SK-N-SH (cell line): ENCODE measurements at regions not wholly inside any gene's neighbourhood (a gene's known extent, or its start where the extent isn't known, plus 50 kb on each side); places are given as distances from the start of the nearest gene placed in this dataset.

ENCODE experiments used
- CTCF ChIA-PET: fragments of 300-600, 350-600 bp; formaldehyde crosslinking; extraction: SDS; loops from one replicate; lab custom pipeline; 2021; lab: Yijun Ruan, JAX
- POLR2A ChIA-PET: fragments of 350-600 bp; sonication (Branson Sonifier 250); formaldehyde crosslinking; extraction: SDS; loops from one replicate; lab custom pipeline; 2020; ENCODE audit warnings: antibody characterized with exemption, inconsistent platforms; lab: Yijun Ruan, JAX
- DNase-seq: peaks from one replicate; pipeline ENCODE4 v3.0.0; 2012
- H2AFZ ChIP-seq: fragments of 200-600 bp; sonication (generic); 2 replicates; pipeline ENCODE4 v1.8.1; 2016; ENCODE audit warnings: antibody characterized with exemption, mild to moderate bottlenecking, low read depth
- H3F3A ChIP-seq: fragments of 200-600 bp; sonication (generic); replicated peaks from 2 replicates; pipeline ENCODE3; 2016; ENCODE audit warnings: antibody characterized with exemption, mild to moderate bottlenecking; ENCODE audit not compliant: insufficient read depth
- H3K27ac ChIP-seq, 2 experiments: fragments of 200-500 bp in 1 of 2; fragments of 200-600 bp in 1 of 2; sonication (Bioruptor generic) in 1 of 2; sonication (generic), shearing (Covaris generic) in 1 of 2; 2 replicates each; pipeline versions ENCODE4 v1.5.1 to v1.6.1; 2014 to 2016; ENCODE audit warnings: low read depth in 2 of 2, inconsistent platforms in 1 of 2, low read length in 1 of 2, mild to moderate bottlenecking in 1 of 2, mixed read lengths in 1 of 2
- H3K27me3 ChIP-seq: fragments of 200-600 bp; sonication (generic), shearing (Covaris generic); 2 replicates; pipeline ENCODE4 v1.6.1; 2016; ENCODE audit warnings: mixed run types; ENCODE audit not compliant: insufficient read depth
- H3K36me3 ChIP-seq, 2 experiments: fragments of 200-500 bp in 1 of 2; fragments of 200-600 bp in 1 of 2; sonication (Bioruptor generic) in 1 of 2; sonication (generic) in 1 of 2; replicated peaks in 1 of 2; 2 replicates each; pipeline versions ENCODE3 to v1.5.1; 2014 to 2016; ENCODE audit warnings: low read length in 1 of 2, mild to moderate bottlenecking in 1 of 2; ENCODE audit not compliant: insufficient read depth in 2 of 2, control insufficient read depth in 1 of 2
- H3K4me1 ChIP-seq, 2 experiments: fragments of 200-500 bp in 1 of 2; fragments of 200-600 bp in 1 of 2; sonication (Bioruptor generic) in 1 of 2; sonication (generic), shearing (Covaris generic) in 1 of 2; 2 replicates each; pipeline versions ENCODE4 v1.5.1 to v1.6.1; 2014 to 2016; ENCODE audit warnings: low read depth in 1 of 2, low read length in 1 of 2, mixed run types in 1 of 2; ENCODE audit not compliant: insufficient read depth in 2 of 2, control insufficient read depth in 1 of 2
- H3K4me2 ChIP-seq: fragments of 200-600 bp; sonication (generic), shearing (Covaris generic); 2 replicates; pipeline ENCODE4 v1.6.1; 2017; ENCODE audit warnings: mixed run types
- H3K4me3 ChIP-seq, 2 experiments: fragments of 200-500 bp in 1 of 2; fragments of 200-600 bp in 1 of 2; sonication (Bioruptor generic) in 1 of 2; sonication (generic), shearing (Covaris generic) in 1 of 2; 2 replicates each; pipeline versions ENCODE4 v1.5.1 to v1.8.1; 2014 to 2016; ENCODE audit warnings: low read depth in 2 of 2, inconsistent platforms in 1 of 2, low read length in 1 of 2, mild to moderate bottlenecking in 1 of 2, mixed read lengths in 1 of 2, moderate library complexity in 1 of 2
- H3K79me2 ChIP-seq: fragments of 200-600 bp; sonication (generic); 2 replicates; pipeline ENCODE4 v1.8.1; 2017; ENCODE audit warnings: mild to moderate bottlenecking; ENCODE audit not compliant: insufficient read depth
- H3K9ac ChIP-seq: fragments of 200-600 bp; sonication (generic); 2 replicates; pipeline ENCODE4 v1.6.1; 2017; ENCODE audit warnings: mixed run types
- H3K9me2 ChIP-seq: fragments of 200-600 bp; sonication (generic); 2 replicates; pipeline ENCODE4 v1.6.1; 2017; ENCODE audit warnings: mixed run types
- H3K9me3 ChIP-seq: fragments of 200-600 bp; sonication (generic); 2 replicates; pipeline ENCODE4 v1.6.1; 2017; ENCODE audit warnings: mixed run types, mild to moderate bottlenecking, moderate library complexity
- H4K20me1 ChIP-seq: fragments of 200-600 bp; sonication (generic); 2 replicates; pipeline ENCODE4 v1.6.1; 2017; ENCODE audit warnings: mild to moderate bottlenecking, mixed run types; ENCODE audit not compliant: insufficient read depth
- CTCF ChIP-seq: fragments of 200-600 bp; sonication (generic); IDR thresholded peaks from 2 replicates; pipeline ENCODE4 v1.6.1; 2017; ENCODE audit warnings: antibody characterized with exemption, mild to moderate bottlenecking, moderate library complexity
- ELF1 ChIP-seq: IDR thresholded peaks from 2 replicates; pipeline ENCODE4 v1.4.0; 2012
- EP300 ChIP-seq, 2 experiments: IDR thresholded peaks; 2 replicates each; pipeline versions ENCODE4 v1.4.0 to v1.6.1; 2012; ENCODE audit warnings: borderline replicate concordance in 1 of 2, low read depth in 1 of 2, low read length in 1 of 2
- EZH2phosphoT487 ChIP-seq: fragments of 200-600 bp; sonication (generic); IDR thresholded peaks from 2 replicates; pipeline ENCODE4 v1.6.1; 2017; ENCODE audit warnings: low read depth, mixed run types, mild to moderate bottlenecking, antibody characterized with exemption, moderate library complexity, borderline replicate concordance
- FOSL2 ChIP-seq: IDR thresholded peaks from 2 replicates; pipeline ENCODE4 v1.4.0; 2012; ENCODE audit warnings: low read depth, mild to moderate bottlenecking, moderate library complexity, borderline replicate concordance
- GABPA ChIP-seq: IDR thresholded peaks from 2 replicates; pipeline ENCODE4 v1.4.0; 2012; ENCODE audit warnings: low read depth, mild to moderate bottlenecking
- GATA2 ChIP-seq: sonication (generic); formaldehyde crosslinking; IDR thresholded peaks from 2 replicates; pipeline ENCODE4 v1.5.0; 2020; ENCODE audit warnings: mild to moderate bottlenecking, missing genetic modification reagents
- JUND ChIP-seq: IDR thresholded peaks from 2 replicates; pipeline ENCODE4 v1.4.0; 2012
- MEF2A ChIP-seq: IDR thresholded peaks from 2 replicates; pipeline ENCODE4 v1.4.0; 2012; ENCODE audit warnings: low read depth, borderline replicate concordance
- NFIC ChIP-seq: IDR thresholded peaks from 2 replicates; pipeline ENCODE4 v1.4.0; 2012; ENCODE audit warnings: borderline replicate concordance
- PBX3 ChIP-seq: IDR thresholded peaks from 2 replicates; pipeline ENCODE4; 2012
- POLR2AphosphoS5 ChIP-seq: IDR thresholded peaks from 2 replicates; pipeline ENCODE4 v1.6.1; 2012; ENCODE audit warnings: low read depth, low read length
- RFX5 ChIP-seq: IDR thresholded peaks from 2 replicates; pipeline ENCODE4 v1.6.1; 2012; ENCODE audit warnings: mild to moderate bottlenecking, improper control_type of control experiment, low read length
- RXRA ChIP-seq: IDR thresholded peaks from 2 replicates; pipeline ENCODE4 v1.4.0; 2012; ENCODE audit warnings: low read depth, mild to moderate bottlenecking, borderline replicate concordance
- SIN3A ChIP-seq: IDR thresholded peaks from 2 replicates; pipeline ENCODE4 v1.6.1; 2012; ENCODE audit warnings: low read depth, mild to moderate bottlenecking, low read length, moderate library complexity, borderline replicate concordance
- SMC3 ChIP-seq: IDR thresholded peaks from 2 replicates; pipeline ENCODE4 v1.6.1; 2012; ENCODE audit warnings: low read depth, low read length, improper control_type of control experiment
- TAF1 ChIP-seq: IDR thresholded peaks from 2 replicates; pipeline ENCODE4 v1.6.1; 2012; ENCODE audit warnings: low read depth, mild to moderate bottlenecking, low read length, moderate library complexity, borderline replicate concordance
- TCF12 ChIP-seq: IDR thresholded peaks from 2 replicates; pipeline ENCODE4 v1.4.0; 2012
- TEAD4 ChIP-seq: IDR thresholded peaks from 2 replicates; pipeline ENCODE4 v1.4.0; 2012; ENCODE audit warnings: mild to moderate bottlenecking, borderline replicate concordance; ENCODE audit not compliant: insufficient read depth
- USF1 ChIP-seq: IDR thresholded peaks from 2 replicates; pipeline ENCODE4 v1.4.0; 2012; ENCODE audit warnings: low read depth, borderline replicate concordance
- YY1 ChIP-seq: IDR thresholded peaks from 2 replicates; pipeline ENCODE4 v1.4.0; 2012; ENCODE audit warnings: low read depth, mild to moderate bottlenecking
- WGBS: methylation state at CpG from one replicate; pipeline ENCODE4 v1.1.6; 2017; ENCODE audit warnings: low lambda C conversion rate; 5-methylcytosine and 5-hydroxymethylcytosine counted together
- TF ChIP-seq, protein P1 (sequence below): fragments of 150-350 bp; IDR thresholded peaks from 2 replicates; pipeline ENCODE4 v1.6.1; 2017; ENCODE audit warnings: antibody characterized with exemption, low read length, low read depth, borderline replicate concordance
- TF ChIP-seq, protein P2 (sequence below): fragments of 150-350 bp; IDR thresholded peaks from 2 replicates; pipeline ENCODE4 v1.6.1; 2016; ENCODE audit warnings: mild to moderate bottlenecking, low read depth, low read length

- peaks cover 7% of the 10 kb centered on the region; the same call in 1 of the 2 replicates for H3K9me3 ChIP-seq
- no peak overlapping the region for H3K4me2 ChIP-seq
- H4K20me1 ChIP-seq: no peaks in the 10 kb centered on the region
- H3K27ac ChIP-seq: no peak overlapping the region
- no peak overlapping the region for H2AFZ ChIP-seq
- ChIA-PET CTCF (interaction anchor here (1.1 to 1.3 kb wide), 2 partner anchors 11 to 29 kb away, joined by 3 to 4 read pairs; no protein-coding TSS in a partner anchor), POLR2A (no interaction called here)
- TF ChIP-seq SIN3A (no peak), TCF12 (no peak), EZH2phosphoT487 (no peak), POLR2AphosphoS5 (no peak), JUND (0 out of 2 replicates have a peak, but pooled peaks have one; percentile 7), EP300 (IDR thresholded peaks at IDR 0.05; ENCODE audit: borderline replicate concordance in 1 of 2, low read depth in 1 of 2, low read length in 1 of 2) (peak in 1 of 2 experiments; percentile 19; a peak in 1 of 4 replicates), MEF2A (no peak), TAF1 (no peak), GATA2 (CRISPR knock-in tag) (no peak)
- H3K79me2 ChIP-seq: no peaks in the 10 kb centered on the region
- no peaks in the 10 kb centered on the region for H3K27me3 ChIP-seq
- no peak for DNase-seq
- H3K4me1 ChIP-seq: peaks cover 0 to 2% of the 10 kb centered on the region in 2 experiments; a peak in 1 of 4 replicates
- no peaks in the 10 kb centered on the region for H3K36me3 ChIP-seq
- H3K4me3 ChIP-seq: no peak overlapping the region
- no peaks in the 10 kb centered on the region for H3F3A ChIP-seq
- WGBS: 68% methylated on average over 2 of the region's 2 CpGs
- H3K9ac ChIP-seq: no peak overlapping the region
- H3K9me2 ChIP-seq: no peaks in the 10 kb centered on the region
Measured at GRCh38 chr16:72311426-72311825, 139.5 kb upstream of the PMFBP1 start.

DNA sequence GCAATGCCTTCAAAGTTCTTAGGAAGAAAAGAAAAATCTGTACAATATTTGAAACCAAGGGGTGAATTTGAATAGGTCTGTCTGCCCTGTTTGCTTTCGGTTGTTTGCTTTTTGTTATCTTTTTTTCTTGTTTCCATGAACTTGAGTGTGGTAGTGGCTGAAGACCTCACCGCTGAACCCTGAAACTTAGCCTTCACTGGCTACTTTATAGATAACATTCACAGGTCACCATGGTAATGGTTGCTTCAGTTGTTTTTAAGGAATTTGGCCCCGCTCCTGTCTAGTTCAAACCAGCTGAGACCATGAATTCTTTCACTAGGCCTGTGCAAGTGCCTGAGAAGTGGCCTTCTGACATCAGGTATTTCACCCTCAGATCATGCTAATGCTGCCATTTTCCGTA is 137.0 kb upstream of the PMFBP1 start:
- Histone ChIP-seq H3K4me1 (peaks cover 0 to 2% of the 10 kb centered on the region in 2 experiments; a peak in 1 of 4 replicates), H3K27me3 (no peaks in the 10 kb centered on the region), H3K9me3 (peaks cover 7% of the 10 kb centered on the region; the same call in 1 of the 2 replicates), H3F3A (no peaks in the 10 kb centered on the region), H2AFZ (no peak overlapping the region), H3K4me2 (no peak overlapping the region), H3K4me3 (no peak overlapping the region), H3K79me2 (no peaks in the 10 kb centered on the region), H3K9me2 (no peaks in the 10 kb centered on the region), H3K9ac (no peak overlapping the region), H3K36me3 (no peaks in the 10 kb centered on the region), H3K27ac (no peak overlapping the region), H4K20me1 (no peaks in the 10 kb centered on the region)
- ChIA-PET POLR2A (no interaction called here), CTCF (no interaction called here)
- 79% methylated on average over 4 of the region's 4 CpGs for whole genome bisulfite sequencing
- no peak for DNase-seq
- TF ChIP-seq GABPA: no peak
- TF ChIP-seq TEAD4: no peak
- TF ChIP-seq, protein P1, sequence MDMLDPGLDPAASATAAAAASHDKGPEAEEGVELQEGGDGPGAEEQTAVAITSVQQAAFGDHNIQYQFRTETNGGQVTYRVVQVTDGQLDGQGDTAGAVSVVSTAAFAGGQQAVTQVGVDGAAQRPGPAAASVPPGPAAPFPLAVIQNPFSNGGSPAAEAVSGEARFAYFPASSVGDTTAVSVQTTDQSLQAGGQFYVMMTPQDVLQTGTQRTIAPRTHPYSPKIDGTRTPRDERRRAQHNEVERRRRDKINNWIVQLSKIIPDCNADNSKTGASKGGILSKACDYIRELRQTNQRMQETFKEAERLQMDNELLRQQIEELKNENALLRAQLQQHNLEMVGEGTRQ: no peak
- TF ChIP-seq, protein P2, sequence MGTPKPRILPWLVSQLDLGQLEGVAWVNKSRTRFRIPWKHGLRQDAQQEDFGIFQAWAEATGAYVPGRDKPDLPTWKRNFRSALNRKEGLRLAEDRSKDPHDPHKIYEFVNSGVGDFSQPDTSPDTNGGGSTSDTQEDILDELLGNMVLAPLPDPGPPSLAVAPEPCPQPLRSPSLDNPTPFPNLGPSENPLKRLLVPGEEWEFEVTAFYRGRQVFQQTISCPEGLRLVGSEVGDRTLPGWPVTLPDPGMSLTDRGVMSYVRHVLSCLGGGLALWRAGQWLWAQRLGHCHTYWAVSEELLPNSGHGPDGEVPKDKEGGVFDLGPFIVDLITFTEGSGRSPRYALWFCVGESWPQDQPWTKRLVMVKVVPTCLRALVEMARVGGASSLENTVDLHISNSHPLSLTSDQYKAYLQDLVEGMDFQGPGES: no peak
- no peak for TF ChIP-seq RFX5
- no peak for TF ChIP-seq MEF2A
- TF ChIP-seq PBX3: no peak
- TF ChIP-seq SMC3: no peak
- no peak for TF ChIP-seq EZH2phosphoT487
- no peak for TF ChIP-seq ELF1
- TF ChIP-seq YY1: no peak
- no peak for TF ChIP-seq FOSL2
- TF ChIP-seq NFIC: no peak
- TF ChIP-seq USF1: no peak
- TF ChIP-seq TCF12: no peak
- no peak for TF ChIP-seq CTCF
- no peak for TF ChIP-seq RXRA
